GM10266 (cell line): ENCODE measurements at regions not wholly inside any gene's neighbourhood (a gene's known extent, or its start where the extent isn't known, plus 50 kb on each side); places are given as distances from the start of the nearest gene placed in this dataset.

Source experiments
- DNase-seq: peaks from one replicate; pipeline ENCODE4 v3.0.0; 2012; ENCODE audit errors: extremely low spot score
- CTCF ChIP-seq: IDR thresholded peaks from 2 replicates; pipeline ENCODE4 v1.5.1; 2012; ENCODE audit warnings: mild to moderate bottlenecking, low read depth; ENCODE audit not compliant: control insufficient read depth, insufficient read depth; ENCODE audit errors: missing control alignments

- no peak for TF ChIP-seq CTCF
- DNase-seq: no peak
Observed at GRCh38 chr9:73573235-73573634, 421.6 kb downstream of the ANXA1 start.

- DNase-seq: no peak
- TF ChIP-seq CTCF: no peak
Observed at GRCh38 chr9:73575101-73576060, 423.7 kb downstream of the ANXA1 start.

- no peak for TF ChIP-seq CTCF
- DNase-seq: no peak
Observed at GRCh38 chr9:73577848-73578247, 426.2 kb downstream of the ANXA1 start.

GRCh38 chr9:73579823-73580222 lies 428.2 kb downstream of the ANXA1 start:
- DNase-seq: no peak

GRCh38 chr9:73583576-73583975 lies 431.9 kb downstream of the ANXA1 start:
- no peak for TF ChIP-seq CTCF
- no peak for DNase-seq

More at GRCh38 chr9:73579823-73580222, 428.2 kb downstream of the ANXA1 start:
- no peak for TF ChIP-seq CTCF

GRCh38 chr9:73595036-73595545 lies 443.4 kb downstream of the ANXA1 start:
- no peak for DNase-seq
- TF ChIP-seq CTCF: no peak

- no peak for TF ChIP-seq CTCF
Observed at GRCh38 chr9:73596321-73596720, 444.7 kb downstream of the ANXA1 start.

More at GRCh38 chr9:73596321-73596720, 444.7 kb downstream of the ANXA1 start:
- DNase-seq: no peak
